Liver (tissue), 3 donors: ENCODE measurements at regions not wholly inside any gene's neighbourhood (a gene's known extent, or its start where the extent isn't known, plus 50 kb on each side); places are given as distances from the start of the nearest gene placed in this dataset.

Experiments
- EGR1 ChIP-seq, 2 donors: IDR thresholded peaks; 2 replicates each; pipeline ENCODE4 v1.6.1; 2016 to 2018; ENCODE audit warnings: antibody characterized with exemption in 2 of 2, low read depth in 2 of 2
- FOXA1 ChIP-seq: IDR thresholded peaks from 2 replicates; pipeline ENCODE4 v1.6.1; 2016; ENCODE audit warnings: antibody characterized with exemption
- RAD21 ChIP-seq, 2 donors: IDR thresholded peaks; 2 replicates each; pipeline ENCODE4 v1.6.1; 2016; ENCODE audit warnings: antibody characterized with exemption in 2 of 2, mild to moderate bottlenecking in 2 of 2
- SP1 ChIP-seq: IDR thresholded peaks from 2 replicates; pipeline ENCODE4 v1.6.1; 2018; ENCODE audit warnings: antibody characterized with exemption, mild to moderate bottlenecking
- YY1 ChIP-seq: IDR thresholded peaks from 2 replicates; pipeline ENCODE4 v1.6.1; 2016; ENCODE audit warnings: antibody characterized with exemption, mild to moderate bottlenecking
- TF ChIP-seq, protein P1 (sequence below): fragments of 150-350 bp; IDR thresholded peaks from 2 replicates; pipeline ENCODE4 v1.5.1; 2017; ENCODE audit warnings: improper control_type of control experiment, low read depth, low read length; ENCODE audit not compliant: missing input control
- donor health status: healthy.
- donor health status: healthy.

GRCh38 chr12:46430340-46430948 lies 57.9 kb upstream of the SLC38A2 start:
- TF ChIP-seq, protein P1, sequence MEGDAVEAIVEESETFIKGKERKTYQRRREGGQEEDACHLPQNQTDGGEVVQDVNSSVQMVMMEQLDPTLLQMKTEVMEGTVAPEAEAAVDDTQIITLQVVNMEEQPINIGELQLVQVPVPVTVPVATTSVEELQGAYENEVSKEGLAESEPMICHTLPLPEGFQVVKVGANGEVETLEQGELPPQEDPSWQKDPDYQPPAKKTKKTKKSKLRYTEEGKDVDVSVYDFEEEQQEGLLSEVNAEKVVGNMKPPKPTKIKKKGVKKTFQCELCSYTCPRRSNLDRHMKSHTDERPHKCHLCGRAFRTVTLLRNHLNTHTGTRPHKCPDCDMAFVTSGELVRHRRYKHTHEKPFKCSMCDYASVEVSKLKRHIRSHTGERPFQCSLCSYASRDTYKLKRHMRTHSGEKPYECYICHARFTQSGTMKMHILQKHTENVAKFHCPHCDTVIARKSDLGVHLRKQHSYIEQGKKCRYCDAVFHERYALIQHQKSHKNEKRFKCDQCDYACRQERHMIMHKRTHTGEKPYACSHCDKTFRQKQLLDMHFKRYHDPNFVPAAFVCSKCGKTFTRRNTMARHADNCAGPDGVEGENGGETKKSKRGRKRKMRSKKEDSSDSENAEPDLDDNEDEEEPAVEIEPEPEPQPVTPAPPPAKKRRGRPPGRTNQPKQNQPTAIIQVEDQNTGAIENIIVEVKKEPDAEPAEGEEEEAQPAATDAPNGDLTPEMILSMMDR: no peak
- peak; percentile 54 to 65 for TF ChIP-seq RAD21 (IDR thresholded peaks at IDR 0.05)
- peak; percentile 56 for TF ChIP-seq YY1
- TF ChIP-seq EGR1 (IDR thresholded peaks at IDR 0.05; ENCODE audit: low read depth in 2 of 2): no peak
- no peak for TF ChIP-seq FOXA1
- peak; percentile 84 for TF ChIP-seq SP1
